Activated CD8-positive, alpha-beta T cell treated with anti-CD3 and anti-CD28 coated beads for 36 hours (primary cell): ENCODE measurements at regions not wholly inside any gene's neighbourhood (a gene's known extent, or its start where the extent isn't known, plus 50 kb on each side); places are given as distances from the start of the nearest gene placed in this dataset.

Experiments
- ATAC-seq: fragments of 200-7000 bp; cut with Tn5 transposase; one replicate; pipeline ENCODE4 v1.10.0; 2021; ENCODE audit warnings: mild to moderate bottlenecking, moderate library complexity
- CTCF ChIA-PET: fragments of 350-600 bp; sonication (Branson Sonifier 250); formaldehyde crosslinking; loops from one replicate; lab custom pipeline; 2021; ENCODE audit warnings: antibody characterized with exemption; lab: Charles Lee
- POLR2A ChIA-PET: fragments of 350-600 bp; sonication (Branson Sonifier 250); formaldehyde crosslinking; loops from one replicate; lab custom pipeline; 2021; ENCODE audit warnings: antibody characterized with exemption; lab: Charles Lee
- DNase-seq: peaks from one replicate; pipeline ENCODE4 v3.0.0-alpha.2; 2020
- H3K27ac Mint-ChIP-seq: one replicate; pipeline ENCODE4 v1.8.0; 2021; ENCODE audit warnings: mild to moderate bottlenecking, mixed read lengths
- H3K27me3 Mint-ChIP-seq: one replicate; pipeline ENCODE4 v1.8.0; 2021; ENCODE audit warnings: mixed read lengths
- H3K36me3 Mint-ChIP-seq: one replicate; pipeline ENCODE4 v1.8.0; 2021; ENCODE audit warnings: low read depth, mixed read lengths
- H3K4me1 Mint-ChIP-seq: one replicate; pipeline ENCODE4 v1.8.0; 2021; ENCODE audit warnings: low read depth, mixed read lengths
- H3K4me3 Mint-ChIP-seq: one replicate; pipeline ENCODE4 v1.8.0; 2021; ENCODE audit warnings: mild to moderate bottlenecking, moderate library complexity, mixed read lengths
- H3K9me3 Mint-ChIP-seq: one replicate; pipeline ENCODE4 v1.8.0; 2021; ENCODE audit warnings: mixed read lengths
- CTCF ChIP-seq: fragments of 200-600 bp; IDR thresholded peaks from one replicate; pipeline ENCODE4 v1.8.0; 2022; ENCODE audit warnings: antibody characterized with exemption, mild to moderate bottlenecking
- intact Hi-C: fragments of 100-400 bp; cut with micrococcal nuclease; formaldehyde crosslinking; loops from one replicate; pipeline ENCODE4 v1.10.0; 2022

DNA sequence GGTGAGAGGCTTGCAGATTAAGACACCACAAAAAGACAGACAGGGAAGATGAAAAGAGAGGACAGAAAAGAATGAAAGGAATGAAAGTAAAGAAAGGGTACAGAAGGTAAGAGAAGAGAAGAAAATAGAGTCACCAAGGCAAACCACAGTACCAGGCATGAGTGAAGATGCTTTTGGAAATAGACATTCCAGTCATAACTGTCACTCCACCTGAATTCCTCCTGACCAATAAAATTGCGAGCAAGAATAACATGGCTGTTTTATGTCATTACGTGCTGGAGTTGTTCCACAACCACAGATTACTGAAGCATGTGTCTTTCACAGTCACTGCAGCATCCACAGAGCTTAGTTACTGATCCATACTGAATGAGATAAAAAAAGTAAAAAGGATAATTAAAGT is 864.9 kb upstream of the SLIT2 start:
- ATAC-seq (no peak), DNase-seq (no peak)
- intact Hi-C loops = no loop called here
- Mint-ChIP-seq H3K27me3 (no peaks in the 10 kb centered on the region), H3K9me3 (peaks cover 16% of the 10 kb centered on the region), H3K4me3 (no peak overlapping the region), H3K36me3 (no peaks in the 10 kb centered on the region), H3K27ac (no peak overlapping the region), H3K4me1 (no peaks in the 10 kb centered on the region)
- ChIA-PET CTCF (no interaction called here), POLR2A (no interaction called here)
- TF ChIP-seq CTCF = no peak

DNA sequence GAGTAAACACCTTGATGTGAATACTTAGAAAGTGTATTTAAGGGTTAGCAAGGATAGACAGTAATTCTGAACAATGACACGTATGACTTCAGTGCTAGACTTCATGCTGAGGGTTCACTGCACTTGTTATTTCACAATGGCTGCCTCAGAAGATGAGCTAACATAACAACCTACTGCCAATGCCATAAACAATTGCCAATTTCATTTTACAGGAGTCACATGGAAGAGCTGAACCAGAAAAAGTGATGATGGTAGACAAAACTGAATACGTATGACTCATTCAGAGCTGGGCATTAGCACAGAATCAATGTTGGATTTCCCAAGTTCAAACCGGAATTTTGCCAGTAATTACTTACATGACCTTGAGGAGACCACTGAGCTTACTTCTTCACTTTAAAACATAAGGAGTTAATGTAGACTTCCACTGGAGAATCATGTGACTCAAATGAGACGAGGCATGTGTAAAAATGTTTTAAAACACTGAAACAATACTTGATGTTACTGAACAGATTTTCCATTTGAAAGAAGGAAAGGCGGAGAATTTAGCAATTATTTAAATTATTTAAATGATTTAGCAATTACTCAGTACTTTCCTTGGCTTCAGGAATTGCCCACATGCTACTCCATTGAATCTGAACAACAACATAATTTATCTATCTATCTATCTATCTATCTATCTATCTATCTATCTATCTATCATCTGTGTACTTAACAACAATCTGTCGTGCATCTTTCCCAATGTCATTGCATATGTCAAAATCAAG is 868.5 kb upstream of the SLIT2 start:
- H3K27me3 Mint-ChIP-seq = no peaks in the 10 kb centered on the region
- DNase-seq (no peak), ATAC-seq (no peak)
- no peak overlapping the region for H3K27ac Mint-ChIP-seq
- no peak for TF ChIP-seq CTCF
- no peak overlapping the region for H3K4me3 Mint-ChIP-seq
- H3K9me3 Mint-ChIP-seq = peaks cover 15% of the 10 kb centered on the region
- intact Hi-C loops = no loop called here
- ChIA-PET CTCF (no interaction called here), POLR2A (no interaction called here)
- no peaks in the 10 kb centered on the region for H3K36me3 Mint-ChIP-seq
- no peaks in the 10 kb centered on the region for H3K4me1 Mint-ChIP-seq

- Mint-ChIP-seq H3K4me3 (no peak overlapping the region), H3K4me1 (no peaks in the 10 kb centered on the region), H3K27me3 (no peaks in the 10 kb centered on the region), H3K36me3 (no peaks in the 10 kb centered on the region), H3K9me3 (peaks cover 11% of the 10 kb centered on the region), H3K27ac (no peak overlapping the region)
- TF ChIP-seq CTCF = no peak
- DNase-seq (no peak), ATAC-seq (no peak)
- ChIA-PET CTCF (no interaction called here), POLR2A (no interaction called here)
- intact Hi-C loops = no loop called here
Measured at GRCh38 chr4:19381068-19381467, 870.6 kb upstream of the SLIT2 start.

DNA sequence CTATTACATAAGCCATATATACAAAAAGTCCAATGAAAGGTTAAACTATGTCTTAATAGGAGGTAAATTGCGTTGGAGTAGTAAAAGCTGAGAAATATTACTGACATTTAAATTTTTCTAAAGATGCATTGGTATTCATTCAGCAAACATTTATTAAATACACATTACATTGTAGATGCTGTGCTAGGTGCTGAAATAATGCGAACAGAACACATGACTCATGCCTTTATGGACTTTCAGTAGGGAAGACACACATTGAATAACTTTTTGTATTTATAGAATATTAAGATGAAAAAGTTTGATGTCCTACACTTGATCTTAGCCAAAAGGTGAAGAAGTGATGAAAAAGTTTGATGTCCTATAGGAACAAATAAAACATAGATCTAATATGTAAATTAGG is 871.1 kb upstream of the SLIT2 start:
- no peaks in the 10 kb centered on the region for H3K27me3 Mint-ChIP-seq
- CTCF ChIA-PET = no interaction called here
- H3K27ac Mint-ChIP-seq = no peak overlapping the region
- no peak for DNase-seq
- no peak for TF ChIP-seq CTCF
- peaks cover 11% of the 10 kb centered on the region for H3K9me3 Mint-ChIP-seq
- POLR2A ChIA-PET = no interaction called here
- intact Hi-C loops = no loop called here
- no peak for ATAC-seq
- no peak overlapping the region for H3K4me3 Mint-ChIP-seq
- no peaks in the 10 kb centered on the region for H3K36me3 Mint-ChIP-seq
- no peaks in the 10 kb centered on the region for H3K4me1 Mint-ChIP-seq

- intact Hi-C loops = no loop called here
- POLR2A ChIA-PET = no interaction called here
- no peak overlapping the region for H3K27ac Mint-ChIP-seq
- no peak for ATAC-seq
- no peak overlapping the region for H3K4me3 Mint-ChIP-seq
- DNase-seq = no peak
- H3K4me1 Mint-ChIP-seq = no peaks in the 10 kb centered on the region
- H3K9me3 Mint-ChIP-seq = peaks cover 14% of the 10 kb centered on the region
- CTCF ChIA-PET = no interaction called here
- no peak for TF ChIP-seq CTCF
- H3K27me3 Mint-ChIP-seq = no peaks in the 10 kb centered on the region
- H3K36me3 Mint-ChIP-seq = no peaks in the 10 kb centered on the region
Measured at GRCh38 chr4:19379191-19379708, 872.5 kb upstream of the SLIT2 start.
